OCI-LY1 (cell line): ENCODE measurements at regions not wholly inside any gene's neighbourhood (a gene's known extent, or its start where the extent isn't known, plus 50 kb on each side); places are given as distances from the start of the nearest gene placed in this dataset.

Experiments used
- H2AFZ ChIP-seq: fragments of 200-600 bp; sonication (generic), shearing (Covaris generic); 2 replicates; pipeline ENCODE4 v1.6.0; 2014; ENCODE audit warnings: antibody characterized with exemption, mild to moderate bottlenecking, low read length
- H3F3A ChIP-seq: fragments of 200-600 bp; sonication (generic), shearing (Covaris generic); 2 replicates; pipeline ENCODE4 v1.6.0; 2014; ENCODE audit warnings: mild to moderate bottlenecking, antibody characterized with exemption, low read length, moderate library complexity; ENCODE audit not compliant: insufficient read depth
- H3K27ac ChIP-seq: fragments of 200-600 bp; sonication (generic); 2 replicates; pipeline ENCODE4 v1.5.1; 2014; ENCODE audit warnings: low read length, mixed run types, mild to moderate bottlenecking, low read depth; ENCODE audit not compliant: poor library complexity, severe bottlenecking
- H3K27me3 ChIP-seq: fragments of 200-600 bp; sonication (generic); 2 replicates; pipeline ENCODE4 v1.6.0; 2014; ENCODE audit warnings: antibody characterized with exemption, mild to moderate bottlenecking, low read length, moderate library complexity; ENCODE audit not compliant: insufficient read depth
- H3K36me3 ChIP-seq: fragments of 200-600 bp; sonication (generic); 2 replicates; pipeline ENCODE4 v1.6.1; 2014; ENCODE audit warnings: mild to moderate bottlenecking, antibody characterized with exemption, low read length, moderate library complexity, mixed read lengths; ENCODE audit not compliant: insufficient read depth
- H3K4me1 ChIP-seq: fragments of 200-600 bp; sonication (generic); 2 replicates; pipeline ENCODE4 v1.5.1; 2014; ENCODE audit warnings: mild to moderate bottlenecking, low read length, moderate library complexity; ENCODE audit not compliant: insufficient read depth, severe bottlenecking
- H3K4me2 ChIP-seq: fragments of 200-600 bp; sonication (generic), shearing (Covaris generic); 2 replicates; pipeline ENCODE4 v1.6.1; 2014; ENCODE audit warnings: low read length
- H3K4me3 ChIP-seq: fragments of 200-600 bp; sonication (generic); 2 replicates; pipeline ENCODE4 v1.5.1; 2014; ENCODE audit warnings: low read length, low read depth, mild to moderate bottlenecking, mixed read lengths; ENCODE audit not compliant: poor library complexity, severe bottlenecking
- H3K79me2 ChIP-seq: fragments of 200-600 bp; shearing (Covaris generic); 2 replicates; pipeline ENCODE4 v1.6.1; 2016; ENCODE audit warnings: mixed run types, low read length, mixed read lengths; ENCODE audit not compliant: insufficient read depth
- H3K9ac ChIP-seq: fragments of 200-600 bp; sonication (generic), shearing (Covaris generic); 2 replicates; pipeline ENCODE4 v1.6.1; 2014; ENCODE audit warnings: mild to moderate bottlenecking, low read length, mixed read lengths
- H3K9me2 ChIP-seq: fragments of 200-600 bp; sonication (generic), shearing (Covaris generic); 2 replicates; pipeline ENCODE4 v1.6.1; 2014; ENCODE audit warnings: low read depth, mild to moderate bottlenecking, low read length, mixed read lengths
- H3K9me3 ChIP-seq: fragments of 200-600 bp; shearing (Covaris generic); 2 replicates; pipeline ENCODE4 v1.6.1; 2014; ENCODE audit warnings: low read length, mixed read lengths
- H4K20me1 ChIP-seq: fragments of 200-600 bp; sonication (generic), shearing (Covaris generic); 2 replicates; pipeline ENCODE4 v1.6.0; 2016; ENCODE audit warnings: mild to moderate bottlenecking, low read length; ENCODE audit not compliant: insufficient read depth
- CTCF ChIP-seq: fragments of 200-600 bp; sonication (generic), shearing (Covaris generic); IDR thresholded peaks from 2 replicates; pipeline ENCODE4 v1.5.1; 2017; ENCODE audit warnings: mild to moderate bottlenecking, antibody characterized with exemption, low read length, moderate library complexity, mixed read lengths
- EZH2 ChIP-seq: fragments of 200-600 bp; sonication (generic), shearing (Covaris generic); IDR thresholded peaks from 2 replicates; pipeline ENCODE4 v1.8.0; 2017; ENCODE audit warnings: borderline replicate concordance, mixed run types, mild to moderate bottlenecking, antibody characterized with exemption, low read length, moderate library complexity, mixed read lengths

GRCh38 chr17:77861981-77862645, 96.4 kb upstream of the TNRC6C start:
- Histone ChIP-seq H3F3A (no peaks in the 10 kb centered on the region), H2AFZ (no peak overlapping the region), H3K79me2 (no peaks in the 10 kb centered on the region), H3K4me1 (no peaks in the 10 kb centered on the region), H3K4me3 (no peak overlapping the region), H3K4me2 (no peak overlapping the region), H4K20me1 (no peaks in the 10 kb centered on the region), H3K27ac (no peak overlapping the region), H3K36me3 (no peaks in the 10 kb centered on the region), H3K9me2 (no peaks in the 10 kb centered on the region), H3K9me3 (no peaks in the 10 kb centered on the region), H3K9ac (no peak overlapping the region), H3K27me3 (peaks cover 19% of the 10 kb centered on the region; the same call in 1 of the 2 replicates)
- TF ChIP-seq EZH2 (no peak), CTCF (no peak)

GRCh38 chr17:77862890-77863813, 95.4 kb upstream of the TNRC6C start:
- Histone ChIP-seq H3K9me3 (no peaks in the 10 kb centered on the region), H3K9me2 (no peaks in the 10 kb centered on the region), H2AFZ (no peak overlapping the region), H3F3A (no peaks in the 10 kb centered on the region), H4K20me1 (no peaks in the 10 kb centered on the region), H3K9ac (no peak overlapping the region), H3K4me2 (no peak overlapping the region), H3K4me3 (no peak overlapping the region), H3K79me2 (no peaks in the 10 kb centered on the region), H3K27me3 (peaks cover 19% of the 10 kb centered on the region; the same call in 1 of the 2 replicates), H3K4me1 (no peaks in the 10 kb centered on the region), H3K36me3 (no peaks in the 10 kb centered on the region), H3K27ac (no peak overlapping the region)
- no peak for TF ChIP-seq EZH2
- TF ChIP-seq CTCF, result no peak

- Histone ChIP-seq H3F3A (no peaks in the 10 kb centered on the region), H3K36me3 (no peaks in the 10 kb centered on the region), H3K4me3 (no peak overlapping the region), H3K79me2 (no peaks in the 10 kb centered on the region), H2AFZ (no peak overlapping the region), H3K4me2 (no peak overlapping the region), H3K9me2 (no peaks in the 10 kb centered on the region), H3K27me3 (peaks cover 22% of the 10 kb centered on the region; the same call in 1 of the 2 replicates), H3K4me1 (no peaks in the 10 kb centered on the region), H3K9ac (no peak overlapping the region), H3K9me3 (no peaks in the 10 kb centered on the region), H4K20me1 (no peaks in the 10 kb centered on the region), H3K27ac (no peak overlapping the region)
- TF ChIP-seq CTCF, result no peak
- no peak for TF ChIP-seq EZH2
Measured at GRCh38 chr17:77863814-77864161, 94.7 kb upstream of the TNRC6C start.
